Panc1 (cell line): ENCODE measurements at regions not wholly inside any gene's neighbourhood (a gene's known extent, or its start where the extent isn't known, plus 50 kb on each side); places are given as distances from the start of the nearest gene placed in this dataset.

ENCODE experiments used
- CTCF ChIP-seq: fragments of 450-650 bp; IDR thresholded peaks from 2 replicates; pipeline ENCODE4 v1.5.1; 2017; ENCODE audit warnings: mild to moderate bottlenecking
- SIN3A ChIP-seq: IDR thresholded peaks from 2 replicates; pipeline ENCODE4 v1.6.1; 2012; ENCODE audit warnings: low read depth, mild to moderate bottlenecking, low read length, moderate library complexity, borderline replicate concordance; ENCODE audit not compliant: insufficient read depth

DNA sequence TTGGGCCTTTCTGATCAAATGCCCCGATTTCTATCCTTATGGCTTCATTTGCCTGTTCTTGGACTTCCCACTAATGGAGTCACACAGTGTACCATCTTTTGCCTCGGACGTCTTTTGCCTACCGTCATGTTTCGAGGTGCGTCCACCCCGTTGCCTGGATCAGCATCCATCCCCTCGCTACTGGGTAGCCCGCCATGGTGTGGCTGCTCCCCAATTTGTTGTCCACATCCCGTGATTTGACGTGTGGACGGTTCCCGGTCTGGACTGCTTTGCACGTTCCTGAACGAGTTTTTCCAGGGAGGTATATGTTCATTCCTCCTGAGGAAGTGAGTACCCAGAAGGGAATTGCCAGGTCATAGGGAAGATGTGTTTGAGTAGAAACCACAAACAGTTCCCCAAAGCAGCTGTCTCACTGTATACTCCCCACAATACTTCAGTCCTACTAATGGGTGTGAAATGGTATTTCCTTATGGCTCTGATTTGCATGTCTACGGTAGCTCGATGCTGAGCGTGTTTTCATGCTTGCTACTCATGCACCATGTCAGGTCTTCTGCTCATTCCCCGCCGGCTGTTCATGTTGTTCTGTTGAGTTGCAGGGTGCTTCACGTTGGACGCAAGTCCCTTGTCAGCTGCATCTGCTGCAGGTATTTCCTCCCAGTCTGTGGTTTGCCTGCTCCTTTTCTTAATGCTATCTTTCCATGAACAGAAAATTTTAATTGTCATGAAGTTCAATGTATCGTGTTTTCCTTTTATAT lies 86.8 kb upstream of the AFDN start:
- no peak for TF ChIP-seq CTCF
- TF ChIP-seq SIN3A, result no peak
